ENCODE measurements at regions not wholly inside any gene's neighbourhood (a gene's known extent, or its start where the extent isn't known, plus 50 kb on each side); places are given as distances from the start of the nearest gene placed in this dataset.

DNA sequence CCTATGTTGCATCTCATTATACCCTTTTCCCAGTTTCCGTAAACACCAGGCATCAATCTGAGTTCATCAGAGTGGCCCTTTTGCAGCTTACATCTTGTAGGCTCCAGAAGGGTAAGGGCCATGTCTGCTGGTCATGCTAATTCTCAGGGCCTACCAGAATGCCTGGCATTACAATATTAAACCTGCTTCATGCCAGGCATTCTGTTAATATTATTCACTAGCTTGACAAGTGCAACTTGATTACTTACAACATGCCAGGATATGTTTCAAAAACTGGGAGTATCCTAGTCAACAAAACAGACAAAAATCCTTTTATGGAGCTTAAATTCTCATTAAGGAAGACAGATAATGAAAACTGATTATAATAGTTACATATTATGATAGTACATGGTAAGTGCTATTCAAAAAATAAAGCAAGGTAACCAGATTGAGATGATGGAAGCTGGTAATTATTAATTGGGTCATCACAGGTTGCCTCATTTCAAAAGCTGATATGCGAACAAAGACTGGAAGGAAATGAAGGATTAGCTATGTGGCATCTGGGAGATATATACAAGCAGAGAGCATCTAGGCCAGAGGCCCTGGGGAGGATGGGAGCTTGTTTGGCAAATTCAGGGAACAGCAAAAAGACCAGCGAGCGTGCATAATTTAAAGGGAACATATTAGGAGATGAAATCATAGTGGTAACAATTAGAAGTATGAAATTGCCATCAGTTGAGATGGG lies 406.3 kb downstream of the DMRT2 start:
- TF ChIP-seq POLR2A (IDR thresholded peaks at IDR 0.05; ENCODE audit: low read depth, low read length) (no peak), GATA2 (IDR thresholded peaks at IDR 0.05; ENCODE audit: insufficient read depth, insufficient read length, low read depth, low read length) (no peak)
- TF ChIP-seq, protein P1, sequence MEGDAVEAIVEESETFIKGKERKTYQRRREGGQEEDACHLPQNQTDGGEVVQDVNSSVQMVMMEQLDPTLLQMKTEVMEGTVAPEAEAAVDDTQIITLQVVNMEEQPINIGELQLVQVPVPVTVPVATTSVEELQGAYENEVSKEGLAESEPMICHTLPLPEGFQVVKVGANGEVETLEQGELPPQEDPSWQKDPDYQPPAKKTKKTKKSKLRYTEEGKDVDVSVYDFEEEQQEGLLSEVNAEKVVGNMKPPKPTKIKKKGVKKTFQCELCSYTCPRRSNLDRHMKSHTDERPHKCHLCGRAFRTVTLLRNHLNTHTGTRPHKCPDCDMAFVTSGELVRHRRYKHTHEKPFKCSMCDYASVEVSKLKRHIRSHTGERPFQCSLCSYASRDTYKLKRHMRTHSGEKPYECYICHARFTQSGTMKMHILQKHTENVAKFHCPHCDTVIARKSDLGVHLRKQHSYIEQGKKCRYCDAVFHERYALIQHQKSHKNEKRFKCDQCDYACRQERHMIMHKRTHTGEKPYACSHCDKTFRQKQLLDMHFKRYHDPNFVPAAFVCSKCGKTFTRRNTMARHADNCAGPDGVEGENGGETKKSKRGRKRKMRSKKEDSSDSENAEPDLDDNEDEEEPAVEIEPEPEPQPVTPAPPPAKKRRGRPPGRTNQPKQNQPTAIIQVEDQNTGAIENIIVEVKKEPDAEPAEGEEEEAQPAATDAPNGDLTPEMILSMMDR (IDR thresholded peaks at IDR 0.05; ENCODE audit: extremely low read depth in 1 of 2, insufficient read depth in 1 of 2, low read depth in 1 of 2, low read length in 2 of 2), result no peak
- TF ChIP-seq, protein P2, sequence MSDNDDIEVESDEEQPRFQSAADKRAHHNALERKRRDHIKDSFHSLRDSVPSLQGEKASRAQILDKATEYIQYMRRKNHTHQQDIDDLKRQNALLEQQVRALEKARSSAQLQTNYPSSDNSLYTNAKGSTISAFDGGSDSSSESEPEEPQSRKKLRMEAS (IDR thresholded peaks at IDR 0.05; ENCODE audit: insufficient read depth, insufficient read length), result no peak

Data from endothelial cell of umbilical vein (primary cell).